Cerebellar cortex (tissue), 1 donor: ENCODE measurements at regions not wholly inside any gene's neighbourhood (a gene's known extent, or its start where the extent isn't known, plus 50 kb on each side); places are given as distances from the start of the nearest gene placed in this dataset.
A peak's percentile ranks its signal among the peaks of the same experiment; 100 is the strongest.
"Not testable (repeated sequence)": the region's sequence is repeated elsewhere in the genome, so short reads cannot be mapped to it uniquely, and the experiment has no call there.

Source experiments
- DNase-seq: peaks from one replicate; pipeline ENCODE4 v3.0.0-alpha.2; 2015; ENCODE audit warnings: low spot score

DNA sequence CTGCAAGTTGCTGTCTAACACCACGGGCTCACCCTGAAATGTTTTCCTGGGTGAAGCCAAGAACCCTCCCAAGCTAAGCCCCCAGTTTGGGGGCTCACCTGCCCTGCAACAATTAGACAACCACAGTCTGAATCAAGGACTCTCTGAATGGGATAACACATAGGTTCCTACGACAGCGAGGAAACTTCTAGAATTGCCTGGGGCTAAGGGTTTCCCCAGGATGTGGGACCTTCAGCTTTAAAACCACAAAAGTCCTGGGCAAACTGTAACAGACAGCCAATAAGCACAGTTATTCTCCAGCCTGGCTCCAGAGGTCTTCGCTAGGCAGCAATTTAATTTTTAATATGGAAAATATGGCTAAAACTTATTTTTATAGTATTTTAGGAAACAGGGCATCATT lies 162.6 kb downstream of the PRKX start:
- DNase-seq, result no peak

DNA sequence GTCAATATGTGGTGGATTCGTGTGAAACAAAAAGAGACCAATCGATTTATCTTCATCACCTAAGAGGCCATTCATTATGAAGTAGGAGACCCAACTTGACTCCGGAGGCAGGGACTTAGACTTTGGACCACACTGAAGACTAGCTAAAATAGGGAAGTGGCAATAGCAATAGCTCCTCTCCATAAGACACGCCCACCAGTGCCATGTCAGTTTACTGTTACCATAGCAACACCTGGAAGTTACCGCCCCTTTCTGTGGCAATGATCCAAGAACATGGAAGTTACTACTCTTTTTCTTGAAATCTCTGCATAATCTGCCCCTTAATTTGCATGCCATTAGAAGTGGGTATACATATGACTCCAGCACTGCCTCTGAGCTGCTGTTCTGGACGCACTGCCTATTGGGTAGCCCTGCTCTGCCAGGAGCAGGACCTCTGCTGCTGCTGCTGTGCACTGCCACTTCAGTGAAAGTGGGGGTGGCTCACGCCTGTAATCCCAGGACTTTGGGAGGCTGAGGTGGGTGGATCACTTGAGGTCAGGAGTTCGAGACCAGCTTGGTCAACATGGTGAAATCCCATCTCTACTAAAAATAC lies 163.2 kb downstream of the PRKX start:
- no peak for DNase-seq

DNA sequence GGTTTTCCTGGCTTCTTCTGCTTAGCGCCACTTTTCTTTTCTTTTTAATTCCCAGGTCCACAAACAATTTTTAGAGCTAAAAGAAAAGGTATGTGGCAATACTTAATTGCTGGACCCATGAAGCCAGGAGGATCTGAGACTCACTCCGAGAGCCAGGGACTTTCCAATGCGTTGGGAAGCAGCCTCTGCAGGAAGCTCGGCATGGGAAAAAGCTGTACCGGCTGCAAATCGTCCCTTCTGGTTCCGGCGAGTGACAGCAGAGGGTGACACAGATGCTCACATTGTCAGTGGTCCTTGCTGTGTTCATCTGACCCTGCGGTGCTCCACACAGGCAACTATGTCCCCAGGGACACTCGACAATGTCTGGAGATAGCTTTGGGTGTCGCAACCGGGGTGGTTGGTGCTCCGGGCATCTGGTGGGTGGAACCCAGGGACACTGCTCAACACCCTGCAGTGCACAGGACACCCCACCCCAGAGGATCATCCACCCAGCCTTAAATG lies 164.0 kb downstream of the PRKX start:
- no peak for DNase-seq

DNA sequence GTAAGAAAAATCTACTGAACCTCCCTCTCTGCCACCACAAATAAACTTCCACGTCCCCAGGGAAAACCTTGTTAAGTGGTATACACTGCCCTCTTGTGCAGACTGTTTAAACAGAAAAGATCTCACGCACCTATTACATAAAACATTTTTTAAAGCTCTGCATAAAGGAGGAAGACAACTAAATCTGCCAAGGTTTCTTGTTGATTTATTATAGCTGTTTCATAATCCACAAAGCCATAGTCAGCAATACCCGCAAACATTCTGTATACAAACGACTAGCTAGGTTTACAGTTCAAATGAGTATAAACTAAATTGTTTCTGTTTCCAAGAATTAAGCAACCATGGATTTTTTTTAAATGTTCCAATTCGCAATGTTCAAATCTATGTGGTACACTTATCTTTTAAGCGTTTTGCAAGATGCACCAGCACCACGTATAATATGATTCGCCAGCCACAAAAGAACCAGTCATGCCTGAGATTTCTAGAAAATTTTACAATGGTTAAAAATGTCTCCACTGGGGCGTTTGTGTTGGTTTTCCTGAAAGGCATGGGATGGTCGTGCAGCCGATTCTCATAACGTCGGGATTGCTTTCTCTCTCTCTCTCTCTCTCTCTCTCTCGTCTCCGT lies 164.6 kb downstream of the PRKX start:
- DNase-seq, result peak; percentile 1

DNA sequence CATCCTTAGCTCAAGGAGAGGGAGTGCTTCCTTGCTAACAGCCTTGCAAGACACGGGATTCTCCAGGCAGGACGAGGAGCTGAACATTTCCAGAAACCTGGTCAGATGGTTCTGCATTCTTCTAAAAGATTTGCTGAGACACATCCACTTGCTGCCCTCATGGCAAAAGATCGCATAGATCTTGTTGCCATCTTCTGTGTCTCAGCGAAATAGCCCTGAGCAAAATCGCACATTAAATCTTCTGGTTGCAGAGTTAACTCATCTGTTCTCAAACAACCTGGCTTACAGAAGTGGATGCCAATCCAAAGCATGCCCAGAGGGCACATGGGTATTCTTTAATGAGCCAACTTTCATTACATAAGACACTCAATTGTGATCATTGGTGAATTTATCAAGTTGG lies 167.5 kb downstream of the PRKX start:
- no peak for DNase-seq

DNA sequence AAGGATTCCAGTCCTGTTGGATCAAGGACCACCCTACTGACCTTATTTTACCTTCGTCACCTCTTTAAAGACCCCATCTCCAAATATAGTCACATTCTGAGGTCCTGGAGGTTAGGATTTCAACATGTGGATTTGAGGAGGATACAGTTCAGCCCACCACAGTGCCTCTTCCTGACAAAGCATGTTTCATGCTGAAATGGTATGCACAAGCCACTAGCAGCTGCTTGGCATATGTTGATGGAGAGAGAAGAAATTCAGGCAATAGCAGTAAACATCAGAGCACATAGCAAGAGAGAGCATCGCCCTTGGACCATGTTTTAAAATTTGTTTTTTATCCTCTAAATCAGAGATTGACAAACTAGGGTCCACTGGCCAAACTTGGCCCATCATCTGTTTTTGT lies 172.1 kb downstream of the PRKX start:
- DNase-seq, result no peak

DNA sequence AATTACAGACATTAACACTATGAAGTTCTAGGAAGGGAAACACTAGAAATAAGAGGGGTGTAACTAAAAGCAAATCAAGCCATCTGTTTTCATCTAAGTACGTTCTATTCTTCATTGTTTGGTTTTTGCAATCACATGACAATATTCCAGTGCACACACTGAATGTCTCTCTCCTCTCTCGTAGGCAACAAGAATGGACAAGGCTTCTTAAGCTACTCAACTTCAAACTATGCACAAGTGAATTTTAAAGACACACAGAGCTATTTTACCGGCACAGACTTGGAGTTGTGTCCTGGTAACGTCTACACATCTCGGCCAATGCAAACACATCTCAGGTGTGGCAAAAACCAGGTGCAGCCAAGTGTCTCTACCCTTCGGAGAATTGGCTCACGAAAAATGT lies 173.3 kb downstream of the PRKX start:
- DNase-seq, result no peak

DNA sequence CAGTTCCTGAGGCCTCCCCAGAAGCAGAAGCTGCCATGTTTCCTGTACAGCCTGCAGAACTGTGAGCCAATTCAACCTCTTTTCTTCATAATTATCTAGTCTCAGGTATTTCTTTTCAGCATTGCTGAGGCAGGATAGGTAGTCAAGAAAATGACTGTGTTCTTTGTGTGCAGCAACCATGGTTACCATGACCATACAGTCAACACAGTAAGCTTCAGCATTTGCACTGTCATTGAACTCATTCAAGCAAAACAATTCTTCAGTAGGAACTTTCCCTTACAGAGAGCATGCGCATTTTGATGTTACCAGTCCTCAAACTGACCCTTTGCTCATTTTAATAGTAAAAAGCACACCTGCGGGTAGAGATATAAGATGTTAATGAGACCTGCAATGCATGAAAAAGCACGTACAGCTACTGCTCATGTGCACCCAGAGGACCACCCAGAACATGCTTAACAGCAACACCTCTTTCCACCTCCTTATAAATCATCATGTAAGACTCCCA lies 180.8 kb downstream of the PRKX start:
- DNase-seq, result no peak

DNA sequence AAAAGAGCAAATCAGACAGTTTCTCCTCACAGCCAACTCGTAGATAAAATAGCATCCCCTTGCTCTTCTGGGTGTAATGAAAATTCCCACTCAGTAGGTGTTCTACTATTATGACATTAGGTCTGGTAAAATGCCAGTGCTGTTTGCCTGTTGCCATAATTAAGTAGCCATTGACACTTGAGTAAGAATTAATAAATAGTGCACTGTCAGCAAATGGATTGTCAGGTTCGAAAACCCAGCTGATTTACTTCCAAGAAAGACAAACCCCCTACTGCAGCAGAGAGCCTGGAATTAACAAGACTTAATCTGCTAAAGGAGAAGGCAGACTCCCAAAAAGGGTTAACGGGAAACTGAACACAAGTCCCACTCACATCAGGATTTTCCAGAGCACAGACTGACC lies 182.0 kb downstream of the PRKX start:
- not testable (repeated sequence) for DNase-seq

DNA sequence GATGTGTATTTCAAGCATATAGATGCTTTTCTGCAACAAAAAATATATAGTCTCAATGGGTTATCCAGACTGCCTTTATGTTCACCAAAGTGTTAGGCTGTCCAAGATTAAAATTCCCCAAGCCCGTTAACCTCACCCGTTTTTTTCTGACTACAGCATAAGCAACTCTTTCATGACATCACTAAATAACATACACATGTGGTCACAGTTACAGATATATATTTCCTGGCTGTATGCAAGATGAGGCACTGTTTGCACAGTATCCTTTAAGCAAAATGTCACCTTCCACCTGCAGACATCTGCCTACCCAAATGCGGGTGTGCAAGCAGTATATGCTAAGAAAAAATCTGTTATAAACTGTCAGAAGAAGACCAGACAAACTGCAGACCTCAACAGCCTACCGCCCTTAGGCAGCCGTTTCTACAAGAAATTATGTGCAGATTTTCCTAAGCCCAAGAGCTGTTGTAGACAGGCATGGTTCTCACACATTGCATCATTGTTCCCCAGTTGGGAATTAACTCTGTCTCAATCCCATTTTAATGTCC lies 183.1 kb upstream of the MXRA5 start:
- DNase-seq, result no peak

DNA sequence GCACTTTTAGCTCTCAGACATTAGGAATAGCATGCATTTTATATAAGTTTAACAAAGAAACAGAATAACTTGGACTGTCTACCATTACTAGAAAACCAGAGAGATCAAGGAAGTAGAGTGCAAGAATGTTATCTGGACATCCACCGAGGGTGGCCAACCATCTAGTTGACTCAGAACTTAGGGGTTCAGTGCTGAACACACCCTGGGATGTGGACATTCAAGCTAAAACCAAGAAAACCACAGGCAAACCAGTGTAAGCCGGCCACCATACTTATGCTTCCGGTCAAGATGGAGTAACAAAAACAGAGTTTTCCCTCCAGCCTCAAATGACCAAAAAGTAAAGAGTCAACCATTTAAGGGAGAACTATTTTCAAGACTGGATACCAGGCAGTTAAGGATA lies 181.4 kb upstream of the MXRA5 start:
- no peak for DNase-seq

DNA sequence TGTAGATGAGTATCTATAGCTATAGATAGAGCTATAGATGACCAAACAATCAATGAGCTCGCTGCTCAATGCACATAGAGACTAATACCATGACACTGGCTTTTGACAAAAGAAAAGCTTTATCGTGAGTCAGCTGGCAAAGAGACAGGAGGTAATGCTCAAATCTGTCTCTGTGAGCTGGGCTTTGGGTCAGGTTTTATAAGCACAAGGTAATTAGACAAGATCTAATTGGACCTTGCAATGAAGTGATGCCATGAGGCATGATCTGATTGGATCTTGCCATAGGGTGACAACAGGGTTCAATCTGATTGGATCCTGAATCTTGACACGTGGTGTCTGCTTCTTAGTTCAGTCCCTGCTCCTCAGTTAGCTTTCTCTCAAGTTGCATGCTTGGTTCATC lies 180.7 kb upstream of the MXRA5 start:
- DNase-seq, result no peak

DNA sequence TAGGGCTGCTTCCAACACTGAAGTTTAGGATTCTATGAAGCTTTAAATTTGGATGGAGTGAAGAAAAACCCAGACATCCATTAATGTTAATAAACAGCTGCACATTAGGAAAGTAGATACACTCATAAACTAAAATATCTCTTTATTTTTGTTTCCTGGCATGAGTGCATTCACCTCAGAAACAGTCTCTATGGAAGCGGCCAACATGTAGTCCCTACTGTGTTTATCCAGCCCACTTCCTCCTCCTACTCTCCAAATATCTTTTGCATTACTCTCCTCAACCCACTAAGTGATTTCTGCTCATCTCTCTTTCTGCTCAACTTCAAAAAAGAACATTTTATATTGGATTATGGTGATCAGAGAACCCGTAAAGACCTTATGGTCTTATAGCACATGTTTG lies 180.3 kb upstream of the MXRA5 start:
- DNase-seq, result no peak

DNA sequence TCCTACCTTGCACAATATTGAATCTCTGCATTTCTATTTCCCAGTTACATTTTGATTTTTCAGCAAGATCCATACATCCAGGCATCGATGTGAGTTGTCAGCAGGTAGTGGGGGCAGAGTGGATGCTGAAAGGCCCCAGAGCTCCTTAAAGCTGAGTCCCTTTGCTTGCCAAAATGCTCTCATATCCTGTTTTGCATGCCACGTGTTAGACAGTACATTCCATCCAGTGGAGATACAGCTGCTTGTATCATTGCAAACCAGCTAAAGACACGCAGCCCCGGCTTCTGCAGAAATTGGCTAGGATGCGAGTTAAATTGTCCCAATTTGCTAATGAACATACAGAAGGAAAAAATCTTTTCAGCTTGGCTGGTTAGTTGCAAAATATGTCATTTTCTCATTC lies 179.6 kb upstream of the MXRA5 start:
- no peak for DNase-seq

DNA sequence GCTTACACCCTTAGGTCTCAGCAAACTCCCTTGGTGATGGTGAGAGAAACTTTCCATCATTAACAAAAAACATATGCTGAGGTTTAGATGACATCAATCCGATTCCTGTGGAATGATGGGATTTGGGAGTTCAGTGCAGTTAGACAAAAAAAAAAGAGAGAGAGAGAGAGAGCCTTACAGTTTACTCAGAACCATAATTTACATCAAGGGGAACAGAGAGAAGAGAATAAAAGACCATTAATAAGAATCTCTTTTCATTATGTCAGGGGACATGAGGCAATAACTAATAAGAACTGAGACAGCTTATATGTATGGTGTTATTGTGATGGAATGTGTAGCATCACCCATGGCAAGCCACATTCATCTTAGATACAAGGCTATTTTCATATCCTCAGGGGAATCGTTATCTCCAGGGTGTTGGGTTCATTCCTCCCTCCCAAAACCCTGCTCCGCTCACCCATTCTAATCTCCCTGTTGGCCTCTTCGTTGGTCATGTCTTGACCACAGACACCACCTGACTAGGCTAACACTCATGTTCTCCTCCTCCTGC lies 175.7 kb upstream of the MXRA5 start:
- no peak for DNase-seq

DNA sequence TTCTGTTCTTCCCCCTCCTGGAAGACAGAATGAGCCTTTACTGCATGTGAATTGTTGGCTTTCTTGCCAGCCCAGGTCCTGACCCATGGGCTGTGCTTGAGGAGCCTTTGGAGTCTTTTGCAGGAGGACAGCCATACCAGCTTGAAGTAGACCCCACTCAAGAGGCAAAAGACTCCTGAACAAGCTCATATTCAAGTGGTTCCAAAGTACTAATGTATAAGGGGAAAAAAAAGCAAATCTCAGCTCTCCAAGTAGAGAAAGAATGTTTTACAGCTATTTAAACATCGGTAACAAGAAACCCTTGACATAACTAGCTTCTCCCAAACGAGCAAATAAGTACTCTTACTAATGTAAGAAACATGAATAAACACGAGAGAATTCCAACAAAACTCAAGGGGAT lies 174.9 kb upstream of the MXRA5 start:
- DNase-seq, result no peak

DNA sequence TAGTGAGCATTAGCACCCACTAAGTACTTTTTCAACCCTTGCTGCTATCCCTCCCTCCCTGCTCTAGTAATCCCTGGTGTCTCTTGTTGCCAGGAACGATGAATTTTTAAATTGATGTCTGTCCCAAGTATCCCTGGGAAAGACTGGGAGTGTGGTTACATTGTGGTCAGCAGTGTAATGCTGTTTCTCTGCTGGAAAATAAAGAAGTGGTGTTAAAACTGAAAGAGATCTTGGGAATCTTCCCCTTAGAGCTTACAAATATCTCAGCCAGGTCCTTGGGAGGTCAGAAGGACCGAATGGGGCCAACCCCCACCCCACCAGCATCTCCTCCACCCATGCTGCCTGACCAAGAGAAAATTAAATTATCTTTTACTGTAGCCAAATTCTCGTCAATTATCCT lies 174.5 kb upstream of the MXRA5 start:
- no peak for DNase-seq

DNA sequence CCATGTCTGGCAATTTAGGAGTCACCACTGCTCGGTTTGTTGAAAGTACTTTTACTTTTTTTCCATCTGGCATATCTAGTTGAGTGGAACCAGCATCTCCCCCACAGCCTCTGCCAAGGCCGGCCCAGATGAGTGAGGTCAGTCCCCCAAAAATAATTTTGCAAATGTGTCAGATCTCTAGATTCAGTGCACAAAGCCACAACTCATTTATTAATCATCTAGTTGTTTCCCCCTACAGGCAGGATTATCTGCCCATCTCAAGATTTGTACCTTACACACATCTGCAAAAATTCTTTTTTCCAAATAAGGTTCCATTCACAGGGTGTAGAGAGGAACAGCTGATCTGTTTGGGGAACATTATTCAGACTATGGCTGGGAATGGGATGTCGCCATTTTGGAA lies 174.0 kb upstream of the MXRA5 start:
- DNase-seq, result no peak

DNA sequence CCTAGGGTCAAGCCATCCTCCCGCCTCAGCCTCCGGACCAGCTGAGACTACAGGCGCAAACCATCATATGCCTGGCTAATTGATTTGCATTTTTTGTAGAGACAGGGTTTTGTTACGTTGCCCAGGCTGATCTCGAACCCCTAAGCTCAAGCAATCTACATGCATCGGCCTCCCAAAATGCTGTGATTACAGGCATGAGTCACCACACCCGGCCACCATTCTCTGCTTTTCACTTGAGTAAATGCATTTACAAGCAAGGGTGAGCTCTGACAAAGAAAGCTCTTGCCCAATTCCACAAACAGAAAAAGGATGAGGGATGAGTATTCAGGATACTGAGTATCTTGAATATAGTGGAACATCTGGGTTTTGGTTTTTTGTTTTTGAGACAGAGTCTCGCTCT lies 172.9 kb upstream of the MXRA5 start:
- DNase-seq, result not testable (repeated sequence)

DNA sequence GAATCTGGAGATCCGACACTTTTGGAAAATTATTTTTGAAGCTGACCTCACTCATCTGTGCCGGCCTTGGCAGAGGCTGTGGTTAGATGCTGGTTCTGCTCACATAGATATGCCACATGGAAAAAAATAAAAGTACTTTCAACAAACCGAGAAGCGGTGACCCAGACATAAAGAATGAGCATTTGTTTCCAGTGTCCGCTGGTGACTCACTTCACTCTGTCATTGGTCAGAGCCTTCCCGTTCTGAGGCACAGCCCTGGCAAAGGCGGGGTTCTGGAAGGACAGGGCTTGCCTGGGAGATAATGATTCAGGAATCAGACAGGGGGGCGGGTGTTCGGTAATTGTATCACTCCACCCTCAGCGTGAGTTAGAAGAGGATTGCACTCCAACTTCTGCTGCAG lies 172.4 kb upstream of the MXRA5 start:
- no peak for DNase-seq

DNA sequence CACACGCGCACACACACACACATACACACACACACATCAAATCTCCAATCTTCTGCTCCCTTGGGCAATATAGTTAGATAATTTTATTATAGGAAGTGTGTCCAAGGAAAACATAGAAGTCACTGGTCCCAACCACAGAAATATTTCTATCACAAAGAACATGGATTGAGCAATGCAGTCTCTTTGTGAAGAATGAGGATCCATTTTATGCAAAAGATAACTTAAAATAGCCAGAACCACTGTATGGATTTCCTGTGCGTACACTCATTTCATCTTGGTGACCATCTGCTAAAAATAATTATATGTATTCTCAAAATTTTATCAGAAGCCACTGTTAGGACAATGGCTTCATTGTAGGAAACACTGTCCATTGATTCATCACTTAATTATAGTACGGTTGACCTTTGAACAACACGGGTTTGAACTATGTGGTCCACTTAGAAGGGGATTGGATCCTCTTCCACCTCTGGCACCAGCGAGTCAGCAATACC lies 169.6 kb upstream of the MXRA5 start:
- DNase-seq, result no peak

DNA sequence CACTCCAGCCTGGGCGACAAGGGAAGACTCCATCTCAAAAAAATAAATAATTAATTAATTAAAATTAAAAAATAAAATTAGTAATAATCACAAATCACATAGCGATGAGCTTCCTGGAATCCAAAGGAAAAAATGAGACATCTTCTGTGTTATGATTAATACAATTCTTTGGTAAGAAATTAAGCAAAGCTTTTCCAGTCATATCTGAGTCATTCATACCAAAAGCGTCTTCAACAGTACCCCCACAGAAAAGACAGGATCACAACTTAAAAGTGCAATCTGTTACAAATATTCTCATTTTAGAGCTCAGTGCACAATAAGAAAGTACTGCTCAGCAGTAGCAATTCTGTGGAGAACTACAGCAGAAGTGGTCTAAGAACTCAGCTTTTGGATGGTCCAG lies 168.5 kb upstream of the MXRA5 start:
- no peak for DNase-seq

DNA sequence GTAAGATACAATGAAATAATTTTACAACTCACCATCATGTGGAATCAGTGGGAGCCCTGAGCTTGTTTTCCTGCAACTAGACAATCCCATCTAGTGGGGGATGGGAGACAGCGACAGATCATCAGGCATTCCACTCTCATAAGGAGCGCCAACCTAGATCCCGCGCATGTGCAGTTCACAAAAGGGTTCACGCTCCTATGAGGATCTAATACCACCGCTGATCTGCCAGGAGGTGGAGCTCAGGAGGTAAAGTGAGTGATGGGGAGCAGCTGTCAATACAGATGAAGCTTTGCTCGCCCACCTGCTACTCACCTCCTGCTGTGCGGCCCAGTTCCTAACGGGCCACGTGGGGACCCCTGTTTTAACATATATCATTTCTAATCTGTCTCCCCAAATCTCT lies 165.7 kb upstream of the MXRA5 start:
- not testable (repeated sequence) for DNase-seq
